ENCODE measurements at regions not wholly inside any gene's neighbourhood (a gene's known extent, or its start where the extent isn't known, plus 50 kb on each side); places are given as distances from the start of the nearest gene placed in this dataset.

DNA sequence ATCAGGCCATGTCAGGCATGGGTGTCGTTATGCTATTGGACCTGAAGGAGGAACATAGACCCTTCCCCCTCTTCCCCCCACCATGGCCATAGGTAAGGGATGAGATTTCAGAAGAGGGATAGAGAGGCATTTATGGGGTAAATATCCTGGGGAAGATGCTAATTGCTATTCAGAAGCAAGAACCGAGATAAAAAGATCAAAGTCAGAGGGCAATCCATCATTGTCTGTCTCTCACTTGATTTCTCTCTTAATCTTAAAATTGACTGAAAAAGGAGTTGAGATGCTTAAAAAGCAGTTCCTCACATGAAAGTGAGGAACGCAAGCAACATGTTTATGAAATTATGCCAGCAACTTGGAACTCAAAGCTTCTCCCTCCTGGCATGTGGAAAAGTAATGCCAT is 212.0 kb downstream of the RPAP3 start:
- Histone ChIP-seq H3K4me3 (no peak overlapping the region), H3K9me3 (no peaks in the 10 kb centered on the region), H3K4me1 (no peaks in the 10 kb centered on the region), H3K36me3 (no peaks in the 10 kb centered on the region), H3K27ac (no peak overlapping the region), H3K27me3 (no peaks in the 10 kb centered on the region)
- intact Hi-C loops (cut with DNase I): no loop called here
- DNase-seq (ENCODE audit: extremely low spot score in 2 of 2): no peak
- TF ChIP-seq, protein P1, sequence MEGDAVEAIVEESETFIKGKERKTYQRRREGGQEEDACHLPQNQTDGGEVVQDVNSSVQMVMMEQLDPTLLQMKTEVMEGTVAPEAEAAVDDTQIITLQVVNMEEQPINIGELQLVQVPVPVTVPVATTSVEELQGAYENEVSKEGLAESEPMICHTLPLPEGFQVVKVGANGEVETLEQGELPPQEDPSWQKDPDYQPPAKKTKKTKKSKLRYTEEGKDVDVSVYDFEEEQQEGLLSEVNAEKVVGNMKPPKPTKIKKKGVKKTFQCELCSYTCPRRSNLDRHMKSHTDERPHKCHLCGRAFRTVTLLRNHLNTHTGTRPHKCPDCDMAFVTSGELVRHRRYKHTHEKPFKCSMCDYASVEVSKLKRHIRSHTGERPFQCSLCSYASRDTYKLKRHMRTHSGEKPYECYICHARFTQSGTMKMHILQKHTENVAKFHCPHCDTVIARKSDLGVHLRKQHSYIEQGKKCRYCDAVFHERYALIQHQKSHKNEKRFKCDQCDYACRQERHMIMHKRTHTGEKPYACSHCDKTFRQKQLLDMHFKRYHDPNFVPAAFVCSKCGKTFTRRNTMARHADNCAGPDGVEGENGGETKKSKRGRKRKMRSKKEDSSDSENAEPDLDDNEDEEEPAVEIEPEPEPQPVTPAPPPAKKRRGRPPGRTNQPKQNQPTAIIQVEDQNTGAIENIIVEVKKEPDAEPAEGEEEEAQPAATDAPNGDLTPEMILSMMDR (IDR thresholded peaks at IDR 0.05): no peak
- TF ChIP-seq POLR2A (IDR thresholded peaks at IDR 0.05): no peak
- no peak for TF ChIP-seq POLR2AphosphoS5 (IDR thresholded peaks at IDR 0.05; ENCODE audit: insufficient read depth in 1 of 2, low read depth in 1 of 2)

DNA sequence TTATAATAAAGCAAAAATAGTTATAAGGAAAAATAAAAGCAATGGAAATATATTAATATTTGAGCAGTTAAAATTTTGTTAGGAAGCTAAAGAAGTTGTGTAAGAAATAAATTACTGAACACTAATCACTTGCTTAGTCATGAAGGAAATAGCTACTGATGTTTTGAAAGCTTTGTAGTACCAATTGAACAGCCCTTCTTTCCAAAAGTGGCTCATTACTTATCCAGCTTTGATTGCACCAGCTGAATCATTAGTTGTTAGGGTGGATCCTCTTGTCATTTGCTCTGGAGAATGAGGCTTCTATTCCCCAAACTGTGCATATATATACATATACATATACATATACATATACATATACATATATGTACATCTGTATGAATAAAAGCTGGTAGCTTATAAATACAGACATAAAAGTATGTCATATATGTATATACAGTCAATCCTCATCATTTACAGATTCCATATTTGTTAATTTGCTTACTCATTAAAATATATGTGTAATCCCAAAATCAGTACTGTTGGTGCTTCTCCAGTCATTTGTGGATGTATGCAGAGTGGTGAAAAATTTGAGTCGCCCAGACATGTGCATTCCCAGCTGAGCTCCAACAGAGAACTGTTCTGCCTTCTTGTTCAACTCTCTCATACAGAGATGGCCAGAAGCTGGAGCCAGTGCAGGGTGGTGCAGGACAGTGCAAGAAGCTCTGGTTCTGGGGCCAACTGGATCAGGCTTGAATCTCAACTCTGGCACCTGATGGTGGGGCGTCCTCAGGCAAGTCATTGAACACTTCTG is 214.1 kb downstream of the RPAP3 start:
- H3K27me3 ChIP-seq: no peaks in the 10 kb centered on the region
- H3K4me1 ChIP-seq: no peaks in the 10 kb centered on the region
- TF ChIP-seq POLR2AphosphoS5 (IDR thresholded peaks at IDR 0.05; ENCODE audit: insufficient read depth in 1 of 2, low read depth in 1 of 2) (no peak), POLR2A (IDR thresholded peaks at IDR 0.05) (no peak)
- TF ChIP-seq, protein P1 (IDR thresholded peaks at IDR 0.05): no peak
- no peak overlapping the region for H3K4me3 ChIP-seq
- intact Hi-C loops (cut with DNase I): no loop called here
- no peaks in the 10 kb centered on the region for H3K9me3 ChIP-seq
- H3K36me3 ChIP-seq: no peaks in the 10 kb centered on the region
- DNase-seq (ENCODE audit: extremely low spot score in 2 of 2): no peak
- no peak overlapping the region for H3K27ac ChIP-seq

DNA sequence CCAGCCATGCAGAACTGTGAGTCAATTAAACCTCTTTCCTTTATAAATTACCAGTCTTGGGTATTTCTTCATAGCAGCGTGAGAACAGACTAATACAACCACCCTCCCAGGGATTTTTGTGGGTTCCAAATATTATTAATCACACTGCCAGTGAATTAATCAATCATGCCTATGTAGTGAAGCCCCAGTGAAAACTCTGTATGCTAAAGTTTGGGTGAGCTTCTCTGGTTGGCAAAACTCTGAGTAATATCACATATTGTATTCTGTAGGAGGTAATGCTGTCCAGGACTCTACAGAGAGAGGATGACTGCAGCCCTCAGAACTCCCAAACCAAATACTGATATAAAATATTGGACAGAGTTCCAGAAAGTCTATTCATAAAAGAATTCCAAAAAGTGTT is 216.9 kb downstream of the RPAP3 start:
- DNase-seq (ENCODE audit: extremely low spot score in 2 of 2): no peak
- Histone ChIP-seq H3K27me3 (no peaks in the 10 kb centered on the region), H3K9me3 (no peaks in the 10 kb centered on the region), H3K4me1 (no peaks in the 10 kb centered on the region), H3K36me3 (no peaks in the 10 kb centered on the region), H3K27ac (no peak overlapping the region), H3K4me3 (no peak overlapping the region)
- intact Hi-C loops (cut with DNase I): no loop called here
- no peak for TF ChIP-seq POLR2AphosphoS5 (IDR thresholded peaks at IDR 0.05; ENCODE audit: insufficient read depth in 1 of 2, low read depth in 1 of 2)
- TF ChIP-seq, protein P1 (IDR thresholded peaks at IDR 0.05): no peak
- TF ChIP-seq POLR2A (IDR thresholded peaks at IDR 0.05): no peak

DNA sequence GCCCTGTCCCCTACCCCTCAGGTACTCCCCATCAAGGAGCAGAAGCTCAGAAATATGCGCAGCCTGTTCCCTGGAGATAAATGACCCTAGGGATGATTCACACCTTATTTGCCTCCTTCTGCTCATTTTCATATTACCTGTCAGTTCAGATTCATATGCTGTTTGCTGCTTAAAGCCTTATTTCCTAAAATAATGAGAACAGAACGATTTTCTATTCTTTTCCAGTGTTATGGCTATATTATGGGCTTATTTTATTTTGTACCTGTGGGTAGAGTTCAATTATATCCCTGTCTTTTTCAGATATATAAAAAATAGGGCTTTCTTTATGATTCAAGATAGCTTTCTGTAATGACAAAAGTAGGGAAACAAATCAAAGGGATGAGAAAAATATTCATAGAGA is 224.8 kb downstream of the RPAP3 start:
- no peaks in the 10 kb centered on the region for H3K4me1 ChIP-seq
- H3K36me3 ChIP-seq: no peaks in the 10 kb centered on the region
- peaks cover 9% of the 10 kb centered on the region for H3K9me3 ChIP-seq
- DNase-seq (ENCODE audit: extremely low spot score in 2 of 2): no peak
- H3K27me3 ChIP-seq: no peaks in the 10 kb centered on the region
- H3K4me3 ChIP-seq: no peak overlapping the region
- TF ChIP-seq, protein P1 (IDR thresholded peaks at IDR 0.05): no peak
- TF ChIP-seq POLR2A (IDR thresholded peaks at IDR 0.05) (no peak), POLR2AphosphoS5 (IDR thresholded peaks at IDR 0.05; ENCODE audit: insufficient read depth in 1 of 2, low read depth in 1 of 2) (no peak)
- intact Hi-C loops (cut with DNase I): no loop called here
- no peak overlapping the region for H3K27ac ChIP-seq

DNA sequence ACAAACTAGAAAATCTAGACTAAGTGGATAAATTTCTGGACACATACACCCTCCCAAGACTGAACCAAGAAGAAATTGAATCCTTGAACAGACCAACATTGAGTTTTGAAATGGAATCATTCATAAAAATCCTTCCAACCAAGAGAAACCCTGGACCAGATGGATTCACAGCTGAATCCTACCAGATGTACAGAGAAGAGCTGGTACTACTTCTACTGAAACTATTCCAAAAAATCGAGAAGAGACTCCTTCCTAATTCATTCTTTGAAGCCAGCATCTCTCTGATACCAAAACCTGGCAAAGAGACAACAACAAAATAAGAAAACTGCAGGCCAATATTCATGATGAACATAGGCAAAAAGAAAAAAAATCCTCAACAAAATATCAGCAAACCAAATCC is 227.4 kb downstream of the RPAP3 start:
- no peaks in the 10 kb centered on the region for H3K36me3 ChIP-seq
- H3K27me3 ChIP-seq: no peaks in the 10 kb centered on the region
- peaks cover 15% of the 10 kb centered on the region for H3K9me3 ChIP-seq
- H3K4me1 ChIP-seq: no peaks in the 10 kb centered on the region
- no peak overlapping the region for H3K4me3 ChIP-seq
- TF ChIP-seq POLR2AphosphoS5 (IDR thresholded peaks at IDR 0.05; ENCODE audit: insufficient read depth in 1 of 2, low read depth in 1 of 2): no peak
- intact Hi-C loops (cut with DNase I): no loop called here
- no peak overlapping the region for H3K27ac ChIP-seq
- DNase-seq (ENCODE audit: extremely low spot score in 2 of 2): no peak

All from vagina (tissue), 2 donors.